Parathyroid adenoma (tissue), 2 donors: ENCODE measurements at regions not wholly inside any gene's neighbourhood (a gene's known extent, or its start where the extent isn't known, plus 50 kb on each side); places are given as distances from the start of the nearest gene placed in this dataset.

Source experiments
- H2AFZ ChIP-seq: fragments of 300-600 bp; sonication (generic); one replicate; pipeline ENCODE4 v1.7.0; 2017; ENCODE audit warnings: antibody characterized with exemption, mild to moderate bottlenecking
- H3K27ac ChIP-seq: fragments of 300-600 bp; sonication (generic); one replicate; pipeline ENCODE4 v1.7.0; 2017
- H3K27me3 ChIP-seq: fragments of 300-600 bp; sonication (generic); one replicate; pipeline ENCODE4 v1.7.0; 2017; ENCODE audit warnings: low read length; ENCODE audit not compliant: control insufficient read depth, insufficient read depth
- H3K36me3 ChIP-seq: fragments of 300-600 bp; sonication (generic); one replicate; pipeline ENCODE4 v1.7.0; 2017; ENCODE audit warnings: low read length; ENCODE audit not compliant: control insufficient read depth, insufficient read depth
- H3K4me1 ChIP-seq: fragments of 300-600 bp; sonication (generic); one replicate; pipeline ENCODE4 v1.7.0; 2017; ENCODE audit warnings: control low read depth
- H3K4me2 ChIP-seq: fragments of 300-600 bp; sonication (generic); one replicate; pipeline ENCODE4 v1.7.0; 2017; ENCODE audit warnings: low read length
- H3K4me3 ChIP-seq: fragments of 300-600 bp; sonication (generic); one replicate; pipeline ENCODE4 v1.7.0; 2017; ENCODE audit warnings: low read depth, low read length
- H3K79me2 ChIP-seq: fragments of 300-600 bp; sonication (generic); one replicate; pipeline ENCODE4 v1.7.0; 2017; ENCODE audit warnings: control low read depth
- H3K9ac ChIP-seq: fragments of 300-600 bp; sonication (generic); one replicate; pipeline ENCODE4 v1.7.0; 2017; ENCODE audit warnings: mild to moderate bottlenecking
- H3K9me3 ChIP-seq: fragments of 300-600 bp; sonication (generic); one replicate; pipeline ENCODE4 v1.7.0; 2017; ENCODE audit warnings: low read length; ENCODE audit not compliant: control insufficient read depth
- TF ChIP-seq, protein P1 (sequence below): fragments of 300-600 bp; sonication (generic); IDR thresholded peaks from one replicate; pipeline ENCODE4 v1.7.0; 2017; ENCODE audit warnings: antibody characterized with exemption, mild to moderate bottlenecking
- donor health status: primary hyperparathyroidism.

DNA sequence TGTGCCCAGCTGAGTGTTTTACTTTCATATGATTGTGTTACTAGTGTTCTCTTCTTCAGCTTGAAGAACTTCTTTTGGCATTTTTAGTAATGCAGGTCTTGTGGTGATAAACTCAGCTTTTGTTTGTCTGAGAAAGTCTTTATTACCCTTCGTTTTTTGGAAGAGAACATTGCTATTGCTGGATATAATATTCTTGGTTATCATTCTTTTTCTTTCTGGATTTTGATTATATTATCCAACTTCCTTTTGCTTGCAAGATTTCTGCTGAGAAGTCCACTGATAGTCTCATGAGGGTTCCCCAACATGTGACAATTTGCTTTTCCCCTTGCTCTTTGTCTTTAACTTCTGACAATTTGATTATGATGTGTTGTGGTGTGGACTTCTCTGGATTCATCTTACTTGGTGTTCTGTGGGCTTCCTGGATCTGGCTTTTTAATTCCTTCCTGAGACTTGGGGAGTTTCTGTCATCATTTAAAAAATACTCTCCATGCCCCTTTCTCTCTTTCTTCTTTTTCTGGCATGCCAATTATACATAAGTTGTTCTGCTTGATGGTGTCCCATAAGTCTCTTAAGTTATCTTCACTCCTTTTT is 416.8 kb downstream of the CCDC91 start:
- Histone ChIP-seq H3K27me3 (no peaks in the 10 kb centered on the region), H3K4me2 (no peak overlapping the region), H3K27ac (no peak overlapping the region), H3K79me2 (no peaks in the 10 kb centered on the region), H3K36me3 (no peaks in the 10 kb centered on the region), H3K9me3 (no peaks in the 10 kb centered on the region), H3K4me1 (no peaks in the 10 kb centered on the region), H2AFZ (no peak overlapping the region), H3K9ac (no peak overlapping the region), H3K4me3 (no peak overlapping the region)
- TF ChIP-seq, protein P1, sequence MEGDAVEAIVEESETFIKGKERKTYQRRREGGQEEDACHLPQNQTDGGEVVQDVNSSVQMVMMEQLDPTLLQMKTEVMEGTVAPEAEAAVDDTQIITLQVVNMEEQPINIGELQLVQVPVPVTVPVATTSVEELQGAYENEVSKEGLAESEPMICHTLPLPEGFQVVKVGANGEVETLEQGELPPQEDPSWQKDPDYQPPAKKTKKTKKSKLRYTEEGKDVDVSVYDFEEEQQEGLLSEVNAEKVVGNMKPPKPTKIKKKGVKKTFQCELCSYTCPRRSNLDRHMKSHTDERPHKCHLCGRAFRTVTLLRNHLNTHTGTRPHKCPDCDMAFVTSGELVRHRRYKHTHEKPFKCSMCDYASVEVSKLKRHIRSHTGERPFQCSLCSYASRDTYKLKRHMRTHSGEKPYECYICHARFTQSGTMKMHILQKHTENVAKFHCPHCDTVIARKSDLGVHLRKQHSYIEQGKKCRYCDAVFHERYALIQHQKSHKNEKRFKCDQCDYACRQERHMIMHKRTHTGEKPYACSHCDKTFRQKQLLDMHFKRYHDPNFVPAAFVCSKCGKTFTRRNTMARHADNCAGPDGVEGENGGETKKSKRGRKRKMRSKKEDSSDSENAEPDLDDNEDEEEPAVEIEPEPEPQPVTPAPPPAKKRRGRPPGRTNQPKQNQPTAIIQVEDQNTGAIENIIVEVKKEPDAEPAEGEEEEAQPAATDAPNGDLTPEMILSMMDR: no peak

DNA sequence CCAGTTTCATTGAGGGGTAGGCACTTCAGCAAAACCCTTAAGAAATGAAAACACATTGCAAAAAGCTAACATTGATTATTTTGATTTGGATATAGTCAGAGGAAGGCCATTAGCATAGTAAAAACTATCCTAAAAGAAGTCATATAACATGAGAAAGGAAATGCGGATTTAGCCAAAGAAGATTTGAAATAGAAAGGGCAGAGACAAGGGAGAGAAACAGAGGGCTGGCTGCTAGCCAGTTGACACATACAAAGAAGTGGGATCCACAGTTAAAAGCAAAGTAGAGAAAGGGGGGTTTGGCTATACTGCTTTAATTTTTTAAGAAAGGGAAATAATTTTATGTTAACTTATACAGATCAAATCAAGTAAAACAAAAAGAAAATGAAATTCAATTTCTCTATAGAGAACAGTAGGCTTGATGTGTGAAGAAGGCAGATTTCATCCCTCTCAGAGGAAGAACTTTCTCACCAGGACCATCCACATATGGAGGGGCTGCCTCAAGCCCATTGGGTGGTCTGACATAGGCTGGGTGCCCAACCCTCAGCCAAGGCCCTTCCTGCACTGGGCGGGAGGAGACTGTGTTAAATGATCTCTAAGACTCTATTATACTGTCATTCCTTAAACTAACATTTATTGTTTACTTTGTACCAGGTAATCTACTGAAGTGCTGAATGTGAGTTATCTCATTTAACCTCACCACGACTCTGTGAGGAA is 420.3 kb downstream of the CCDC91 start:
- Histone ChIP-seq H2AFZ (no peak overlapping the region), H3K27me3 (no peaks in the 10 kb centered on the region), H3K9ac (no peak overlapping the region), H3K4me1 (no peaks in the 10 kb centered on the region), H3K9me3 (no peaks in the 10 kb centered on the region), H3K4me2 (no peak overlapping the region), H3K27ac (no peak overlapping the region), H3K79me2 (no peaks in the 10 kb centered on the region), H3K4me3 (no peak overlapping the region), H3K36me3 (no peaks in the 10 kb centered on the region)
- TF ChIP-seq, protein P1: no peak

DNA sequence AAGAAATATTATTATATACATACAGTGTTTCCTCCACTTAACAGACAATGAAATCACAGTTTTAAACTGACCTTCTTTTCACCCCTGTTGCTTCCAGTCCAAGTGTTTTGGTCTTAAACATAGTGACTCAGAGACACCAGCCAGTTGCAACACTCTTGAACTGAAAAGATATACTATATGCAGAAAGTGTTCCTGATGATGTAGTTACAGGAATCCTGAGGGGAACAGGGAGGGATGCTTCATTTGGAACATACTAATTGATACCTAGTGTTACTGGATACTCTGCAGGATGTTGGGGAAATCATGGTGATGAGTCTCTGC is 420.8 kb downstream of the CCDC91 start:
- Histone ChIP-seq H3K4me3 (no peak overlapping the region), H3K79me2 (no peaks in the 10 kb centered on the region), H3K9ac (no peak overlapping the region), H3K36me3 (no peaks in the 10 kb centered on the region), H3K4me2 (no peak overlapping the region), H3K27me3 (no peaks in the 10 kb centered on the region), H3K9me3 (no peaks in the 10 kb centered on the region), H3K27ac (no peak overlapping the region), H3K4me1 (no peaks in the 10 kb centered on the region), H2AFZ (no peak overlapping the region)
- TF ChIP-seq, protein P1: no peak

DNA sequence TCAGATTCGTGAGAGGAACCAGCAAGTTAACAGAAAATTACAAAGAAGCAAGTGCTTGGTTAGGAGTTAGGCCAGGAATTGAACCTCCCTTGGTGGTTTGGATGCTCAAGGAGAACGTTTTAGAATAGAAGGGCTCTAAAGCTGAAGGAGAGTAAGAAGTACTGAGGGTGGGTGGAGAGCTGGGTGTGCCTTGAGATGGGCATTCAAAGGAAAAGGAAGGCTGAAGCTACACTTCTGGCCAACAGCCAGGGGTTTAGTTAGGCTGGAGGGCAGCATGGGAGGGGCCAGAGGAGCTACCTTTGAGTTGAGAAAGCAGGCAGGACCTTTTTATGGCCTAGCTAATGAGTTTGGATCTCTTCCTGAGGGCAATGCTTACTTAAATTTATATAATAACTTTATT is 421.2 kb downstream of the CCDC91 start:
- no peaks in the 10 kb centered on the region for H3K4me1 ChIP-seq
- no peaks in the 10 kb centered on the region for H3K9me3 ChIP-seq
- H3K79me2 ChIP-seq: no peaks in the 10 kb centered on the region
- H3K4me2 ChIP-seq: no peak overlapping the region
- no peak overlapping the region for H3K9ac ChIP-seq
- no peak overlapping the region for H3K27ac ChIP-seq
- H2AFZ ChIP-seq: no peak overlapping the region
- no peaks in the 10 kb centered on the region for H3K36me3 ChIP-seq
- no peaks in the 10 kb centered on the region for H3K27me3 ChIP-seq
- H3K4me3 ChIP-seq: no peak overlapping the region
- TF ChIP-seq, protein P1: no peak

DNA sequence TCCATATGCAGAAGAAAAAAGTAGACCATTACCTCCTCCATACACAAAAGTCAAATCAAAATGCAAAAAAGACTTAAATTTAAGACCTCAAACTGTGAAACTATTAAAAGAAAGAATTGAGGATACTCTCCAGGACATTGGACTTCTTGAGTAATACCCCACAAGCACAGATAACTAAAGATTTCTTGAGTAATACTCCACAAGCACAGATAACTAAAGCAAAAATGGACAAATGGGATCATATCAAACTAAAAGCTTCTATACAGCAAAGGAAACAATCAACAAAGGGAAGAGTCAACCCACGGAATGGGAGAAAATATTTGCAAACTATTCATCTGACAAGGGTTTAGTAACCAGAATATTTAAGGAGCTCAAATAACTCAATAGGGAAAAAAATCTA is 427.9 kb downstream of the CCDC91 start:
- no peaks in the 10 kb centered on the region for H3K36me3 ChIP-seq
- no peak overlapping the region for H3K27ac ChIP-seq
- H3K9ac ChIP-seq: no peak overlapping the region
- H3K4me1 ChIP-seq: no peaks in the 10 kb centered on the region
- no peak overlapping the region for H2AFZ ChIP-seq
- H3K4me2 ChIP-seq: no peak overlapping the region
- H3K27me3 ChIP-seq: no peaks in the 10 kb centered on the region
- H3K79me2 ChIP-seq: no peaks in the 10 kb centered on the region
- TF ChIP-seq, protein P1: no peak
- no peak overlapping the region for H3K4me3 ChIP-seq
- H3K9me3 ChIP-seq: no peaks in the 10 kb centered on the region
